ENCODE measurements at regions not wholly inside any gene's neighbourhood (a gene's known extent, or its start where the extent isn't known, plus 50 kb on each side); places are given as distances from the start of the nearest gene placed in this dataset.

DNA sequence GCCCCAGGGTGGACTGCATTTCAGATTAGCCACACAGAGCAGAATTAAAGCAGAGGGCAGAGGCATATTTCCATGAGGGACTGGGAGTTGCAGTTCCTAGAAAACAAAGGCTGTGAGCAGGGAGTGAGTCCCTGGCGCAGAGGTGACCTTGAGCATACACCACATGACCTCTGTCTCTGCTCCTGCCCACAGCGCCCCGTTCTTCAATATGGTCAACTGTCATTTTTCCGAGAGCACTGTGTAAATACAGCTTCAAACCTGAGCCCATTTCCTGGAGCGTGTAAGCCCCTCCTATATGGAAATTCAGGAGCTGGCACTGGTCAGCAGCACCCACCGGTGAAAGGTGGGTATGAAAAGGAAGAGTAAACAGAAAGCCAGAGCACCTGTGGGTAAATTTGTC lies 192.2 kb upstream of the PELI2 start:
- Histone ChIP-seq H3K27ac (ENCODE audit: insufficient read depth, low read depth, low read length) (no peak overlapping the region), H3K9me3 (replicated peaks; ENCODE audit: control insufficient read depth, insufficient read depth, low read length) (no peaks in the 10 kb centered on the region), H4K20me1 (replicated peaks; ENCODE audit: control insufficient read depth, extremely low read depth, insufficient read depth, low read length) (no peaks in the 10 kb centered on the region), H3K9ac (replicated peaks; ENCODE audit: extremely low read depth, insufficient read depth, low read length) (no peak overlapping the region), H3K4me3 (replicated peaks in 1 of 3; ENCODE audit: insufficient read depth in 1 of 3, low read depth in 1 of 3, low read length in 3 of 3) (no peak overlapping the region), H3K36me3 (ENCODE audit: control insufficient read depth in 2 of 2, extremely low read depth in 1 of 2, insufficient read depth in 2 of 2, low read length in 2 of 2) (no peaks in the 10 kb centered on the region), H3K27me3 (ENCODE audit: control insufficient read depth in 2 of 2, insufficient read depth in 2 of 2, low read length in 2 of 2) (peaks cover 0 to 4% of the 10 kb centered on the region in 2 experiments), H3K79me2 (ENCODE audit: control insufficient read depth, insufficient read depth, low read length) (no peaks in the 10 kb centered on the region), H3K4me2 (ENCODE audit: insufficient read depth, low read length) (no peak overlapping the region), H2AFZ (ENCODE audit: low read depth, low read length) (no peak overlapping the region), H3K4me1 (ENCODE audit: control insufficient read depth, extremely low read depth, insufficient read depth, low read length) (no peaks in the 10 kb centered on the region), H3K9me1 (replicated peaks; ENCODE audit: control insufficient read depth, extremely low read depth, insufficient read depth, low read length) (no peaks in the 10 kb centered on the region)
- no peak for TF ChIP-seq MYC (IDR thresholded peaks at IDR 0.05; ENCODE audit: low read depth, low read length)
- TF ChIP-seq EZH2 (IDR thresholded peaks at IDR 0.05; ENCODE audit: borderline replicate concordance, low read depth, low read length, severe bottlenecking), result no peak
- no peak for TF ChIP-seq FOS (IDR thresholded peaks at IDR 0.05; ENCODE audit: borderline replicate concordance, insufficient read depth, low read length)
- no peak for TF ChIP-seq POLR2AphosphoS5 (IDR thresholded peaks at IDR 0.05; ENCODE audit: insufficient read depth, low read depth, low read length)
- TF ChIP-seq JUN (IDR thresholded peaks at IDR 0.05; ENCODE audit: borderline replicate concordance, insufficient read depth, insufficient read length, low read depth), result no peak
- no peak for TF ChIP-seq POLR2A (IDR thresholded peaks at IDR 0.05; ENCODE audit: low read depth, low read length)
- TF ChIP-seq GATA2 (IDR thresholded peaks at IDR 0.05; ENCODE audit: insufficient read depth, insufficient read length, low read depth, low read length), result no peak
- TF ChIP-seq, protein P1, sequence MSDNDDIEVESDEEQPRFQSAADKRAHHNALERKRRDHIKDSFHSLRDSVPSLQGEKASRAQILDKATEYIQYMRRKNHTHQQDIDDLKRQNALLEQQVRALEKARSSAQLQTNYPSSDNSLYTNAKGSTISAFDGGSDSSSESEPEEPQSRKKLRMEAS (IDR thresholded peaks at IDR 0.05; ENCODE audit: insufficient read depth, insufficient read length), result no peak
- TF ChIP-seq, protein P2, sequence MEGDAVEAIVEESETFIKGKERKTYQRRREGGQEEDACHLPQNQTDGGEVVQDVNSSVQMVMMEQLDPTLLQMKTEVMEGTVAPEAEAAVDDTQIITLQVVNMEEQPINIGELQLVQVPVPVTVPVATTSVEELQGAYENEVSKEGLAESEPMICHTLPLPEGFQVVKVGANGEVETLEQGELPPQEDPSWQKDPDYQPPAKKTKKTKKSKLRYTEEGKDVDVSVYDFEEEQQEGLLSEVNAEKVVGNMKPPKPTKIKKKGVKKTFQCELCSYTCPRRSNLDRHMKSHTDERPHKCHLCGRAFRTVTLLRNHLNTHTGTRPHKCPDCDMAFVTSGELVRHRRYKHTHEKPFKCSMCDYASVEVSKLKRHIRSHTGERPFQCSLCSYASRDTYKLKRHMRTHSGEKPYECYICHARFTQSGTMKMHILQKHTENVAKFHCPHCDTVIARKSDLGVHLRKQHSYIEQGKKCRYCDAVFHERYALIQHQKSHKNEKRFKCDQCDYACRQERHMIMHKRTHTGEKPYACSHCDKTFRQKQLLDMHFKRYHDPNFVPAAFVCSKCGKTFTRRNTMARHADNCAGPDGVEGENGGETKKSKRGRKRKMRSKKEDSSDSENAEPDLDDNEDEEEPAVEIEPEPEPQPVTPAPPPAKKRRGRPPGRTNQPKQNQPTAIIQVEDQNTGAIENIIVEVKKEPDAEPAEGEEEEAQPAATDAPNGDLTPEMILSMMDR (IDR thresholded peaks at IDR 0.05; ENCODE audit: extremely low read depth in 1 of 2, insufficient read depth in 1 of 2, low read depth in 1 of 2, low read length in 2 of 2), result no peak
- intact Hi-C loops (cut with micrococcal nuclease) (no loop called here), dilution Hi-C loops (cut with MboI; ENCODE audit: extremely low pct_ligation_motif_present, low sequenced_read_pairs) (no loop called here)
- no peak for DNase-seq (ENCODE audit: low read depth, low spot score)
- ChIA-PET CTCF (no interaction called here), POLR2A (no interaction called here)
- BruUV-seq (replicated peaks), result no TSS peak
- no peak for FAIRE-seq
